ENCODE measurements at regions not wholly inside any gene's neighbourhood (a gene's known extent, or its start where the extent isn't known, plus 50 kb on each side); places are given as distances from the start of the nearest gene placed in this dataset.
"Not testable (repeated sequence)": the region's sequence is repeated elsewhere in the genome, so short reads cannot be mapped to it uniquely, and the experiment has no call there.

DNA sequence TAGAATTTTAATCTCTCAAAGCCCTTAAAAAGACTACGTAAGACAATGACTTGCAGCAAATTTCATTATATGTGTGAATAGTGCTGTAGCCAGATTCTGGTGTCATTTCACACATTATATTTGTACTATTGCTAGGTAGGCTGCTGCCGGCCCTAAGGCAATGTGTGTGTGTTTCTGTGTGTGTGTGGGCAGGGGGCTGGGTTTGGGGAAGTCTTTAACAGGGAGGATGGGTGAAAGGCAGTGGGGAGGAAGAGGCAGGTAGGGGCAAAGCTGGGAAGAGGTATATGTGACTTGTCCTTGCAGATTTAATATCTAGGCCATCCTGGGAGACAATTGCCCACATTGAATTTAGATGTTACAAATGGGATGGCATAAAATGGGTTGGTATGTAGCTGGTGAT is 130.8 kb downstream of the MACIR start:
- POLR2A ChIA-PET: no interaction called here
- H3K9me3 Mint-ChIP-seq (ENCODE audit: unreplicated experiment): peaks cover 15% of the 10 kb centered on the region
- Histone ChIP-seq H3K36me3 (ENCODE audit: control insufficient read depth, insufficient read depth, low read length) (no peaks in the 10 kb centered on the region), H3K27me3 (replicated peaks; ENCODE audit: control insufficient read depth, insufficient read depth, low read length) (no peaks in the 10 kb centered on the region), H3K9me3 (no peaks in the 10 kb centered on the region), H3K4me3 (ENCODE audit: low read depth, low read length) (no peak overlapping the region), H3K4me1 (no peaks in the 10 kb centered on the region)
- H3K36me3 Mint-ChIP-seq (ENCODE audit: insufficient read depth, unreplicated experiment): no peaks in the 10 kb centered on the region
- TF ChIP-seq, protein P1, sequence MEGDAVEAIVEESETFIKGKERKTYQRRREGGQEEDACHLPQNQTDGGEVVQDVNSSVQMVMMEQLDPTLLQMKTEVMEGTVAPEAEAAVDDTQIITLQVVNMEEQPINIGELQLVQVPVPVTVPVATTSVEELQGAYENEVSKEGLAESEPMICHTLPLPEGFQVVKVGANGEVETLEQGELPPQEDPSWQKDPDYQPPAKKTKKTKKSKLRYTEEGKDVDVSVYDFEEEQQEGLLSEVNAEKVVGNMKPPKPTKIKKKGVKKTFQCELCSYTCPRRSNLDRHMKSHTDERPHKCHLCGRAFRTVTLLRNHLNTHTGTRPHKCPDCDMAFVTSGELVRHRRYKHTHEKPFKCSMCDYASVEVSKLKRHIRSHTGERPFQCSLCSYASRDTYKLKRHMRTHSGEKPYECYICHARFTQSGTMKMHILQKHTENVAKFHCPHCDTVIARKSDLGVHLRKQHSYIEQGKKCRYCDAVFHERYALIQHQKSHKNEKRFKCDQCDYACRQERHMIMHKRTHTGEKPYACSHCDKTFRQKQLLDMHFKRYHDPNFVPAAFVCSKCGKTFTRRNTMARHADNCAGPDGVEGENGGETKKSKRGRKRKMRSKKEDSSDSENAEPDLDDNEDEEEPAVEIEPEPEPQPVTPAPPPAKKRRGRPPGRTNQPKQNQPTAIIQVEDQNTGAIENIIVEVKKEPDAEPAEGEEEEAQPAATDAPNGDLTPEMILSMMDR (IDR thresholded peaks at IDR 0.05; ENCODE audit: insufficient read depth in 1 of 2, low read depth in 1 of 2, low read length in 1 of 2, severe bottlenecking in 1 of 2, unreplicated experiment in 1 of 2): no peak
- no peaks in the 10 kb centered on the region for H3K27me3 Mint-ChIP-seq (ENCODE audit: insufficient read depth, unreplicated experiment)
- DNase-seq: no peak
- no peak overlapping the region for H3K27ac Mint-ChIP-seq (ENCODE audit: unreplicated experiment)
- CTCF ChIA-PET: no interaction called here
- H3K4me3 Mint-ChIP-seq (ENCODE audit: unreplicated experiment): no peak overlapping the region
- intact Hi-C loops (cut with micrococcal nuclease; ENCODE audit: unreplicated experiment): no loop called here
- BruUV-seq (replicated peaks): no TSS peak
- peaks cover under 1% of the 10 kb centered on the region for H3K4me1 Mint-ChIP-seq (ENCODE audit: low read depth, unreplicated experiment)

DNA sequence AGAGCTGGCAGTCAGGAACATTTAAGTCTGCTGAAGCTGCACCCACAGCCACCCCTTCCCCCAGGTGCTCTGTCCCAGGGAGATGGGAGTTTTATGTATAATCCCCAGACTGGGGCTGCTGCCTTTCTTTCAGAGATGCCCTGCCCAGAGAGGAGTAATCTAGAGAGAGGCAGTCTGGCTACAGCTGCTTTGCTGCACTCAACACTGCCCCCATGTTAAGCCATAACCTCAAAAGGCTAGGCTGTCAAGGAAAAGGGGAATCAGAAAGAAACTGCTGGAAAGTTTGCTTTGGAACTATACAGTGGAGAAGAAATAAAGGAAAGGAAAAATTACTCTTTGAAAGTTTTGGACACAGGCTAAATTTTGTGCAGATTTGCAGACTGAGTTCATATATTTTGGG is 127.2 kb downstream of the MACIR start:
- H3K4me1 Mint-ChIP-seq (ENCODE audit: low read depth, unreplicated experiment): no peaks in the 10 kb centered on the region
- H3K27ac Mint-ChIP-seq (ENCODE audit: unreplicated experiment): no peak overlapping the region
- Histone ChIP-seq H3K4me1 (no peaks in the 10 kb centered on the region), H3K27me3 (replicated peaks; ENCODE audit: control insufficient read depth, insufficient read depth, low read length) (no peaks in the 10 kb centered on the region), H3K9me3 (no peaks in the 10 kb centered on the region), H3K4me3 (ENCODE audit: low read depth, low read length) (no peak overlapping the region), H3K36me3 (ENCODE audit: control insufficient read depth, insufficient read depth, low read length) (no peaks in the 10 kb centered on the region)
- POLR2A ChIA-PET: no interaction called here
- no peaks in the 10 kb centered on the region for H3K36me3 Mint-ChIP-seq (ENCODE audit: insufficient read depth, unreplicated experiment)
- BruUV-seq (replicated peaks): no TSS peak
- TF ChIP-seq, protein P1 (IDR thresholded peaks at IDR 0.05; ENCODE audit: insufficient read depth in 1 of 2, low read depth in 1 of 2, low read length in 1 of 2, severe bottlenecking in 1 of 2, unreplicated experiment in 1 of 2): no peak
- H3K27me3 Mint-ChIP-seq (ENCODE audit: insufficient read depth, unreplicated experiment): no peaks in the 10 kb centered on the region
- CTCF ChIA-PET: no interaction called here
- intact Hi-C loops (cut with micrococcal nuclease; ENCODE audit: unreplicated experiment): no loop called here
- peaks cover 33% of the 10 kb centered on the region for H3K9me3 Mint-ChIP-seq (ENCODE audit: unreplicated experiment)
- DNase-seq: no peak
- H3K4me3 Mint-ChIP-seq (ENCODE audit: unreplicated experiment): no peak overlapping the region

DNA sequence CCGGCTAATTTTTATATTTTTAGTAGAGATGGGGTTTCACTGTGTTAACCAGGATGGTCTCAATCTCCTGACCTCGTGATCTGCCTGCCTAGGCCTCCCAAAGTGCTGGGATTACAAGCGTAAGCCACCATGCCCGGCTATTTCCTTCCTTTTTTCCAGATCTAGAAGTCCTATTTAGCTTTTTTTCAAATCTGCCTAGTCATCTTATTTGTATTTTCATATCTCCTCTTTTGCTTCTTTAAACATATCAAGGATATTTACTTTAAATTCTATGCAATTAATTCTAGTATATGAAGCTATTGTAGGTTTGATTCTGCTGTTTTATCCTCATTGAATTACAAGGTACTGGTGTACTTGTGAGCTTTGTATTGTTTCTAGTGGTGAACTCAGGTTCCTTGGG is 119.1 kb downstream of the MACIR start:
- Mint-ChIP-seq H3K4me1 (ENCODE audit: low read depth, unreplicated experiment) (peaks cover 27% of the 10 kb centered on the region), H3K9me3 (ENCODE audit: unreplicated experiment) (peaks cover 13% of the 10 kb centered on the region)
- H3K27ac Mint-ChIP-seq (ENCODE audit: unreplicated experiment); H3K9me3 ChIP-seq; H3K27me3 ChIP-seq (replicated peaks; ENCODE audit: control insufficient read depth, insufficient read depth, low read length); H3K27me3 Mint-ChIP-seq (ENCODE audit: insufficient read depth, unreplicated experiment); BruUV-seq (replicated peaks); DNase-seq; CTCF ChIA-PET; H3K36me3 Mint-ChIP-seq (ENCODE audit: insufficient read depth, unreplicated experiment); H3K4me3 Mint-ChIP-seq (ENCODE audit: unreplicated experiment); H3K36me3 ChIP-seq (ENCODE audit: control insufficient read depth, insufficient read depth, low read length); H3K4me3 ChIP-seq (ENCODE audit: low read depth, low read length); POLR2A ChIA-PET: not testable (repeated sequence)
- intact Hi-C loops (cut with micrococcal nuclease; ENCODE audit: unreplicated experiment): loop anchor here (2.0 kb wide), 2 partner anchors 31 to 119 kb away; partner anchors contain the start of gene MACIR
- peaks cover 34% of the 10 kb centered on the region for H3K4me1 ChIP-seq

All from Caco-2 (cell line).